ENCODE measurements at regions not wholly inside any gene's neighbourhood (a gene's known extent, or its start where the extent isn't known, plus 50 kb on each side); places are given as distances from the start of the nearest gene placed in this dataset.

GRCh38 chr14:89626233-89626806, 209.3 kb upstream of the FOXN3 start:
- H3K27me3 Mint-ChIP-seq = no peaks in the 10 kb centered on the region
- peaks cover 3% of the 10 kb centered on the region for H3K36me3 Mint-ChIP-seq (ENCODE audit: low read depth)
- H3K4me3 Mint-ChIP-seq = no peak overlapping the region
- H3K27ac Mint-ChIP-seq = peak overlapping the region; percentile 0
- DNase-seq (no peak), ATAC-seq (peak; percentile 52)
- H3K4me1 Mint-ChIP-seq = peaks cover 18% of the 10 kb centered on the region
- H3K9me3 ChIP-seq (ENCODE audit: control insufficient read depth, low read length, poor library complexity, severe bottlenecking) = no peaks in the 10 kb centered on the region

DNA sequence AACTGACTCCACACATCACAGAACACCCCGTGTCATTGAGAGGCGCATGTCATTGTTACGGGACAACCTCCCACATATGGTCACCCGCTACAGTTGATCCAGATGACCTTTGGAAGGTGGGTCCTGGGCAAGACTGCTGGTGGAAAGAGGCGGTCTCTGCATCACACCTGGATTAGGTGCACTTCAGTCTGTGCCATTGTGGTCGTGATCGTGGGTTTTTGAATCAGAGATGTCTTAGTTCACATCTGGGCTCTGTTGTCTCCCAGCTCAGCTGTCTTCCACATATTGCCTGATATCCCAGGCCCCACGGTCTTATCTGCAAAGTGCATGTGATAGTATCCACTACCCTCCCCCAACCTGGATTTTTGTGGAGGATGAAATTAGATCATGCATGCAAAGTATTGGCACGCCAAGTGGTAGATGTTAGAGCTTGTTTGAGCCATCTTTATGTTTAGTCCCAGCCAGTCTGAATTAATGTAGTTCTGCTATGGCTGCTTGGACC, 208.7 kb upstream of the FOXN3 start:
- Mint-ChIP-seq H3K36me3 (ENCODE audit: low read depth) (peaks cover 2% of the 10 kb centered on the region), H3K27me3 (no peaks in the 10 kb centered on the region), H3K27ac (no peak overlapping the region), H3K4me3 (no peak overlapping the region), H3K4me1 (peaks cover 20% of the 10 kb centered on the region)
- DNase-seq (no peak), ATAC-seq (no peak)
- H3K9me3 ChIP-seq (ENCODE audit: control insufficient read depth, low read length, poor library complexity, severe bottlenecking) = no peaks in the 10 kb centered on the region

DNA sequence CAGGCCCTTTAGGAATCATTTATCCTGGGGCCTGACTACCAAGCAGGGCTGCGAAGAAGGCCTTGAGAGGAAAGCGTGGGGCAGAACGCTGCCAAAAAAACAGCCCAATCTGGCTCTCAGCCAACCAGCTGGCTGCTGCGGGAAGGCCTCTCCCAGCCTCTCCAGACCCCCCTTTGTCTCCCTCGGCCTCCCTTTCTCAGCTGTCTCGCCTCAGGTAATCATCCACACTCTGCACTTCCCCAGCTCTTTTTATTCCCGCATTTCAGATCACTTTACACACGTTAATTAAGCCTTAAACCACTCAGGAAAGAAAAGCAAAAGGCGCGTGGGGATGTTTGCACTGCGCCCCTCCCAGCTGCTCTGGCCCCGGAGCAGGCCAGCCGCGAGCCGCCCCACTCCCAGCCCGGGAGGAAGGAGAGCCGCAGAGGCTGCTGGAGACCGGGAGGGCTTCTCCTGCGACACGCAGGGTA, 208.2 kb upstream of the FOXN3 start:
- no peak overlapping the region for H3K27ac Mint-ChIP-seq
- ATAC-seq = no peak

GRCh38 chr14:89624500-89625156, 207.6 kb upstream of the FOXN3 start:
- no peak overlapping the region for H3K27ac Mint-ChIP-seq
- peaks cover 20% of the 10 kb centered on the region for H3K4me1 Mint-ChIP-seq
- H3K27me3 Mint-ChIP-seq = no peaks in the 10 kb centered on the region

More for the DNA sequence above, 208.2 kb upstream of the FOXN3 start:
- no peaks in the 10 kb centered on the region for H3K27me3 Mint-ChIP-seq
- DNase-seq = no peak
- H3K9me3 ChIP-seq (ENCODE audit: control insufficient read depth, low read length, poor library complexity, severe bottlenecking) = no peaks in the 10 kb centered on the region
- no peak overlapping the region for H3K4me3 Mint-ChIP-seq
- peaks cover 22% of the 10 kb centered on the region for H3K4me1 Mint-ChIP-seq
- H3K36me3 Mint-ChIP-seq (ENCODE audit: low read depth) = no peaks in the 10 kb centered on the region

DNA sequence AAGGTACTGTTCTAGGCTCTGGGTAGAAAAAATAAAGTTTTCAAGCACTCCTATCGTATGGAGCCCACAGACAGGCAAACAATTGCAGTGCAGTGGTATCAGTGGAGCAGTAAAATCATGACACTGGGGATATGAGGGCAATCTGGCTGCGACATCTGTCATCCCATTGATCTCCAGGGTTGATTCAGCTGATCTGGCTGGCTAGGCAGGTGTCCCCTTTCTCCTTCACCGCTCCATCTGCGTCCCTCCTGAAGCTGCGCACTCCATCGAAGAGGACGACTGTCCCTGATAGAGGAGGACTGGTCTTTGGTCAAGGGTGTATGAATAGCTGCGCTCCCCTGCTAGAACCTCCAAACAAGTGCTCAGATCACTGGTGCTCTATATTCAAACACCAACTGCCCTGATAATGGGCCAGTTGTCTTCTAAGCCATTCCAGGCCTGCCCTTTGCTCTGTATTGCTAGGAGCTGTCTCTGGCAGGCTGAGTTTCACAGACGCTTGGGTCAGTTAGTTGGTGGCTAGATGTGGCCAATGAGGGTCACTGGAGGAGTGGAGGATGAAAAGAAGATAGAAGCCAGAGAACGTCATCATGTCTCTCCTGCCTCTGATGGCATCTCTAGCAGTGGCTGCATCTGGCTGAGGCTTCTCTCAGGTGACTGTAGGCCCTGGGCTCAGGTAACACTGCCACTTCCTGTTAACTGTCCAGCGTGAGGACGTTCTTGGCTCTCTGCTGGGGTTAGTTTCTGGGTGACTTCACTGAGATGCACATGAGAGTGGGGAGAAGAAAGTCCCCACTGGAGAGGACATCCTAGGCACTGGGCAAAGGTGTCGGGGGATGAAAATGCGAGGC, 205.0 kb upstream of the FOXN3 start:
- no peaks in the 10 kb centered on the region for H3K27me3 Mint-ChIP-seq
- H3K9me3 ChIP-seq (ENCODE audit: control insufficient read depth, low read length, poor library complexity, severe bottlenecking) = no peaks in the 10 kb centered on the region
- H3K4me3 Mint-ChIP-seq = no peak overlapping the region
- ATAC-seq = no peak
- peak overlapping the region; percentile 97 for H3K27ac Mint-ChIP-seq
- no peak for DNase-seq
- no peaks in the 10 kb centered on the region for H3K36me3 Mint-ChIP-seq (ENCODE audit: low read depth)
- peaks cover 29% of the 10 kb centered on the region for H3K4me1 Mint-ChIP-seq

More at GRCh38 chr14:89624500-89625156, 207.6 kb upstream of the FOXN3 start:
- H3K9me3 ChIP-seq (ENCODE audit: control insufficient read depth, low read length, poor library complexity, severe bottlenecking) = no peaks in the 10 kb centered on the region
- no peaks in the 10 kb centered on the region for H3K36me3 Mint-ChIP-seq (ENCODE audit: low read depth)
- no peak for ATAC-seq
- no peak overlapping the region for H3K4me3 Mint-ChIP-seq
- no peak for DNase-seq

DNA sequence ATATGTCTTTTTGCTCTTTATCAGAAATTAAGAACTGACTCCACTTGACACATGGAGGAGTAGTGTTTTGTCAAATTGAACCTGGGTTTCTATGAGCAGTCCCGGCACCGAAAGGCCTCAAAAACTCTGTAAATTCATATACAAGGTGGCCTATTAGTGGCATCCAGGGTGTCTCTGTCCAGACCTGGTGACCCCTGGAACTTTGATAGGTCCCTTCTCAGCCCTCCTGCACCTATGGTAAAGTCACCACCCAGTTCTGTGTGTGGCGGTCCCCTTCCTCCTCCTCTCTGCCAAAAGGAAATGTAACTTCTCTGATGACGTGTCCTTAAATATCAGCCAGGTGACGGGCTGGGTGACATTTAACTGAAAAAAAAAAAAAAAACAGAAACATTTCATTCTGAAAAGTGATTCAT, 204.0 kb upstream of the FOXN3 start:
- ATAC-seq (peak; percentile 37), DNase-seq (peak in 1 of 3 donors; percentile 29)
- H3K9me3 ChIP-seq (ENCODE audit: control insufficient read depth, low read length, poor library complexity, severe bottlenecking) = no peaks in the 10 kb centered on the region
- Mint-ChIP-seq H3K36me3 (ENCODE audit: low read depth) (no peaks in the 10 kb centered on the region), H3K4me3 (peak overlapping the region; percentile 86), H3K27me3 (no peaks in the 10 kb centered on the region), H3K27ac (peak overlapping the region; percentile 97), H3K4me1 (peaks cover 37% of the 10 kb centered on the region)

GRCh38 chr14:89620436-89620835, 203.4 kb upstream of the FOXN3 start:
- Mint-ChIP-seq H3K27ac (peak overlapping the region; percentile 97), H3K36me3 (ENCODE audit: low read depth) (no peaks in the 10 kb centered on the region), H3K4me3 (peak overlapping the region; percentile 86), H3K27me3 (no peaks in the 10 kb centered on the region), H3K4me1 (peaks cover 40% of the 10 kb centered on the region)
- ATAC-seq (no peak), DNase-seq (no peak)
- no peaks in the 10 kb centered on the region for H3K9me3 ChIP-seq (ENCODE audit: control insufficient read depth, low read length, poor library complexity, severe bottlenecking)

DNA sequence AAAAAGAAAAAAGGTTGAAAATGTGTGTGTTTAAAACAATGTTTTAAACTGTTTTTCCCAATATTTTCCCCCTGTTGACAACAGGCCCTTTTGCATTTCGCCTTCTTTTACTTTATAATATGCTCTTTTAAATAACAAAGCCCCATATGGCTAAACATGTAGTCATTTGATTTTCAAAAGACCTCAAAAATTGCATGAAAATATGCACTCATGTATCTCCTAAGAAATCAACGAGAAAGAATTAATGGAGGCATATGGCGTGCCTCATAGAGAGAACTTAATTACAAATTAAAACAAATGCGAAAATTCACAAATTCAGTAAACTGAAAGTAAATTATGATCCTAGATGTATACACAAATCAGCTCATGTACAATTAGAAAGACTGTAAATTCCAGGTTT, 202.6 kb upstream of the FOXN3 start:
- no peaks in the 10 kb centered on the region for H3K9me3 ChIP-seq (ENCODE audit: control insufficient read depth, low read length, poor library complexity, severe bottlenecking)
- H3K27ac Mint-ChIP-seq = peak overlapping the region; percentile 97
- H3K4me1 Mint-ChIP-seq = peaks cover 47% of the 10 kb centered on the region
- DNase-seq (no peak), ATAC-seq (no peak)
- H3K27me3 Mint-ChIP-seq = no peaks in the 10 kb centered on the region
- H3K4me3 Mint-ChIP-seq = peak overlapping the region; percentile 86
- H3K36me3 Mint-ChIP-seq (ENCODE audit: low read depth) = no peaks in the 10 kb centered on the region

DNA sequence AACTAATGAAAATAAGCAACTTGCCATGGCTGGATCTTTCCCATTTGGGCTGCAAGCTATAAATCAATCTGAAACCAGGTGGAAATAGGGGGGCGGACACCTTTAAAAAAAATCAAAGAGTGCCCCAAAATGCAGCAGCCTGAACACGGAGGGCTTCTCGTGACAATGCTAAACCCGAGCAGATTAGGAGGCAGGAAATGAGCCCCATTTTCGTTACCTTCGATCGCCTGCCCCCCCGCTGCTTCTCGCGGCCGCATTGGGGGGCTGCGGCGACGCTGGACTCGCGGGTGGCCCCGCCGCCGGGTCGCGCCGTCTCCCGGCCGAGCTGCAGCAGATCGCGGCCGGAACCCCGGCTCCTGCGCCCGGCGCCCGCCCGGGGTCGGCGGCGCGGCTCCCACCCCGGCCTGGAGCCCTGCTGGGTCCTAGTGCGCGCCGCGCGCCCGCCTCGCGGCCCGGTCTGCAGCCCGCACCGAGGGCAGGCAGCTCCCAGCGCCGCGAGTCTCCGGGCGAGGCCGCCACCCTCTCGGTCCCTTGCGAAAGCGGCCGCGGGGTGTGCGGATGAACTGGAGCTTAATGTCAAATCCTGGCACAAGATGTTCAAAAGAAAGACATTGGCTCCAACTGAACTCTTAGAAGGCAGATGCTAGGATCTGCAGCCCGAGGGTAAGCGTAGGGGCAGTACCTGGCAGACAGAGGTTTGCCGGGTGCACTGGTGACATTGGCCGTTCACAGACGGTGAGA, 201.9 kb upstream of the FOXN3 start:
- peak overlapping the region; percentile 97 for H3K27ac Mint-ChIP-seq
- H3K9me3 ChIP-seq (ENCODE audit: control insufficient read depth, low read length, poor library complexity, severe bottlenecking) = no peaks in the 10 kb centered on the region
- peak overlapping the region; percentile 93 for H3K4me3 Mint-ChIP-seq
- DNase-seq (peak; percentile 47 to 60 (median 54)), ATAC-seq (peak; percentile 66)
- H3K27me3 Mint-ChIP-seq = no peaks in the 10 kb centered on the region
- peaks cover 52% of the 10 kb centered on the region for H3K4me1 Mint-ChIP-seq
- H3K36me3 Mint-ChIP-seq (ENCODE audit: low read depth) = no peaks in the 10 kb centered on the region

GRCh38 chr14:89618330-89618708, 201.3 kb upstream of the FOXN3 start:
- no peak for DNase-seq
- H3K9me3 ChIP-seq (ENCODE audit: control insufficient read depth, low read length, poor library complexity, severe bottlenecking) = no peaks in the 10 kb centered on the region

GRCh38 chr14:89617481-89618329, 200.7 kb upstream of the FOXN3 start:
- Mint-ChIP-seq H3K4me3 (peak overlapping the region; percentile 93), H3K36me3 (ENCODE audit: low read depth) (no peaks in the 10 kb centered on the region), H3K4me1 (peaks cover 59% of the 10 kb centered on the region), H3K27me3 (no peaks in the 10 kb centered on the region), H3K27ac (peak overlapping the region; percentile 97)
- no peak for DNase-seq
- ATAC-seq = peak; percentile 29
- no peaks in the 10 kb centered on the region for H3K9me3 ChIP-seq (ENCODE audit: control insufficient read depth, low read length, poor library complexity, severe bottlenecking)

More at GRCh38 chr14:89618330-89618708, 201.3 kb upstream of the FOXN3 start:
- Mint-ChIP-seq H3K27me3 (no peaks in the 10 kb centered on the region), H3K27ac (peak overlapping the region; percentile 97), H3K4me3 (peak overlapping the region; percentile 93), H3K4me1 (peaks cover 56% of the 10 kb centered on the region), H3K36me3 (ENCODE audit: low read depth) (no peaks in the 10 kb centered on the region)
- no peak for ATAC-seq

- no peaks in the 10 kb centered on the region for H3K9me3 ChIP-seq (ENCODE audit: control insufficient read depth, low read length, poor library complexity, severe bottlenecking)
- peak overlapping the region; percentile 93 for H3K4me3 Mint-ChIP-seq
- ATAC-seq (peak; percentile 68), DNase-seq (peak in 2 of 3 donors; percentile 20 to 43)
- H3K4me1 Mint-ChIP-seq = peaks cover 59% of the 10 kb centered on the region
- peak overlapping the region; percentile 97 for H3K27ac Mint-ChIP-seq
- no peaks in the 10 kb centered on the region for H3K36me3 Mint-ChIP-seq (ENCODE audit: low read depth)
- H3K27me3 Mint-ChIP-seq = no peaks in the 10 kb centered on the region
These were observed 199.9 kb upstream of the FOXN3 start for GRCh38 chr14:89616852-89617341.
